ENCODE measurements at regions not wholly inside any gene's neighbourhood (a gene's known extent, or its start where the extent isn't known, plus 50 kb on each side); places are given as distances from the start of the nearest gene placed in this dataset.
A peak's percentile ranks its signal among the peaks of the same experiment; 100 is the strongest.

- TF ChIP-seq, protein P1, sequence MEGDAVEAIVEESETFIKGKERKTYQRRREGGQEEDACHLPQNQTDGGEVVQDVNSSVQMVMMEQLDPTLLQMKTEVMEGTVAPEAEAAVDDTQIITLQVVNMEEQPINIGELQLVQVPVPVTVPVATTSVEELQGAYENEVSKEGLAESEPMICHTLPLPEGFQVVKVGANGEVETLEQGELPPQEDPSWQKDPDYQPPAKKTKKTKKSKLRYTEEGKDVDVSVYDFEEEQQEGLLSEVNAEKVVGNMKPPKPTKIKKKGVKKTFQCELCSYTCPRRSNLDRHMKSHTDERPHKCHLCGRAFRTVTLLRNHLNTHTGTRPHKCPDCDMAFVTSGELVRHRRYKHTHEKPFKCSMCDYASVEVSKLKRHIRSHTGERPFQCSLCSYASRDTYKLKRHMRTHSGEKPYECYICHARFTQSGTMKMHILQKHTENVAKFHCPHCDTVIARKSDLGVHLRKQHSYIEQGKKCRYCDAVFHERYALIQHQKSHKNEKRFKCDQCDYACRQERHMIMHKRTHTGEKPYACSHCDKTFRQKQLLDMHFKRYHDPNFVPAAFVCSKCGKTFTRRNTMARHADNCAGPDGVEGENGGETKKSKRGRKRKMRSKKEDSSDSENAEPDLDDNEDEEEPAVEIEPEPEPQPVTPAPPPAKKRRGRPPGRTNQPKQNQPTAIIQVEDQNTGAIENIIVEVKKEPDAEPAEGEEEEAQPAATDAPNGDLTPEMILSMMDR (conservative IDR thresholded peaks at IDR 0.05 in 1 of 2, IDR thresholded peaks at IDR 0.05 in 1 of 2; ENCODE audit: low read depth in 1 of 2, low read length in 2 of 2) = no peak
- no peak for TF ChIP-seq EZH2 (IDR thresholded peaks at IDR 0.05; ENCODE audit: low read length, missing control alignments)
- H3K36me3 ChIP-seq (ENCODE audit: control insufficient read depth, insufficient read depth, low read length) = no peaks in the 10 kb centered on the region
- no peaks in the 10 kb centered on the region for H3K79me2 ChIP-seq (ENCODE audit: control insufficient read depth, insufficient read depth, low read length)
- H3K27me3 ChIP-seq (ENCODE audit: control insufficient read depth, insufficient read depth, low read length) = no peaks in the 10 kb centered on the region
- H3K4me1 ChIP-seq (ENCODE audit: control insufficient read depth, extremely low read depth, insufficient read depth, low read length) = no peaks in the 10 kb centered on the region
- H3K27ac ChIP-seq (ENCODE audit: insufficient read depth, low read length) = no peak overlapping the region
- no peak for DNase-seq (ENCODE audit: low read depth in 2 of 2)
- no peak overlapping the region for H3K9ac ChIP-seq (ENCODE audit: insufficient read depth, low read length)
- no peaks in the 10 kb centered on the region for H4K20me1 ChIP-seq (ENCODE audit: control insufficient read depth, extremely low read depth, insufficient read depth, low read length)
- no peak overlapping the region for H3K4me2 ChIP-seq (ENCODE audit: extremely low read depth, insufficient read depth, low read length)
- H3K4me3 ChIP-seq (replicated peaks in 1 of 4; ENCODE audit: control extremely low read depth in 1 of 4, insufficient read depth in 1 of 4, low read depth in 3 of 4, low read length in 4 of 4) = no peak overlapping the region
- H3K9me3 ChIP-seq (ENCODE audit: control insufficient read depth, insufficient read depth, low read depth, low read length) = no peaks in the 10 kb centered on the region
- H2AFZ ChIP-seq (ENCODE audit: low read length) = no peak overlapping the region
Measured at GRCh38 chr4:92112805-92113204, 191.0 kb upstream of the GRID2 start.

GRCh38 chr4:92120810-92121498, 182.8 kb upstream of the GRID2 start:
- H2AFZ ChIP-seq (ENCODE audit: low read length) = no peak overlapping the region
- DNase-seq (ENCODE audit: low read depth in 2 of 2) = peak; percentile 43 to 75

GRCh38 chr4:92122911-92123310, 180.9 kb upstream of the GRID2 start:
- H3K36me3 ChIP-seq (ENCODE audit: control insufficient read depth, insufficient read depth, low read length) = no peaks in the 10 kb centered on the region

More at GRCh38 chr4:92120810-92121498, 182.8 kb upstream of the GRID2 start:
- H3K4me1 ChIP-seq (ENCODE audit: control insufficient read depth, extremely low read depth, insufficient read depth, low read length) = no peaks in the 10 kb centered on the region
- H3K27me3 ChIP-seq (ENCODE audit: control insufficient read depth, insufficient read depth, low read length) = no peaks in the 10 kb centered on the region
- H3K9ac ChIP-seq (ENCODE audit: insufficient read depth, low read length) = no peak overlapping the region
- H3K4me3 ChIP-seq (replicated peaks in 1 of 4; ENCODE audit: control extremely low read depth in 1 of 4, insufficient read depth in 1 of 4, low read depth in 3 of 4, low read length in 4 of 4) = peak overlapping the region in 1 of 4 experiments; percentile 19
- TF ChIP-seq, protein P1 (conservative IDR thresholded peaks at IDR 0.05 in 1 of 2, IDR thresholded peaks at IDR 0.05 in 1 of 2; ENCODE audit: low read depth in 1 of 2, low read length in 2 of 2) = no peak
- TF ChIP-seq EZH2 (IDR thresholded peaks at IDR 0.05; ENCODE audit: low read length, missing control alignments) = no peak
- H4K20me1 ChIP-seq (ENCODE audit: control insufficient read depth, extremely low read depth, insufficient read depth, low read length) = no peaks in the 10 kb centered on the region
- H3K79me2 ChIP-seq (ENCODE audit: control insufficient read depth, insufficient read depth, low read length) = no peaks in the 10 kb centered on the region
- H3K36me3 ChIP-seq (ENCODE audit: control insufficient read depth, insufficient read depth, low read length) = no peaks in the 10 kb centered on the region
- no peak overlapping the region for H3K4me2 ChIP-seq (ENCODE audit: extremely low read depth, insufficient read depth, low read length)
- H3K9me3 ChIP-seq (ENCODE audit: control insufficient read depth, insufficient read depth, low read depth, low read length) = no peaks in the 10 kb centered on the region
- no peak overlapping the region for H3K27ac ChIP-seq (ENCODE audit: insufficient read depth, low read length)

More at GRCh38 chr4:92122911-92123310, 180.9 kb upstream of the GRID2 start:
- Histone ChIP-seq H4K20me1 (ENCODE audit: control insufficient read depth, extremely low read depth, insufficient read depth, low read length) (no peaks in the 10 kb centered on the region), H3K4me2 (ENCODE audit: extremely low read depth, insufficient read depth, low read length) (no peak overlapping the region), H3K27ac (ENCODE audit: insufficient read depth, low read length) (no peak overlapping the region), H2AFZ (ENCODE audit: low read length) (no peak overlapping the region), H3K27me3 (ENCODE audit: control insufficient read depth, insufficient read depth, low read length) (no peaks in the 10 kb centered on the region), H3K9ac (ENCODE audit: insufficient read depth, low read length) (no peak overlapping the region), H3K79me2 (ENCODE audit: control insufficient read depth, insufficient read depth, low read length) (no peaks in the 10 kb centered on the region), H3K9me3 (ENCODE audit: control insufficient read depth, insufficient read depth, low read depth, low read length) (no peaks in the 10 kb centered on the region), H3K4me1 (ENCODE audit: control insufficient read depth, extremely low read depth, insufficient read depth, low read length) (no peaks in the 10 kb centered on the region), H3K4me3 (replicated peaks in 1 of 4; ENCODE audit: control extremely low read depth in 1 of 4, insufficient read depth in 1 of 4, low read depth in 3 of 4, low read length in 4 of 4) (no peak overlapping the region)
- TF ChIP-seq, protein P1 (conservative IDR thresholded peaks at IDR 0.05 in 1 of 2, IDR thresholded peaks at IDR 0.05 in 1 of 2; ENCODE audit: low read depth in 1 of 2, low read length in 2 of 2) = no peak
- TF ChIP-seq EZH2 (IDR thresholded peaks at IDR 0.05; ENCODE audit: low read length, missing control alignments) = no peak
- DNase-seq (ENCODE audit: low read depth in 2 of 2) = no peak
